ENCODE measurements at regions not wholly inside any gene's neighbourhood (a gene's known extent, or its start where the extent isn't known, plus 50 kb on each side); places are given as distances from the start of the nearest gene placed in this dataset.
"Not testable (repeated sequence)": the region's sequence is repeated elsewhere in the genome, so short reads cannot be mapped to it uniquely, and the experiment has no call there.

GRCh38 chr1:187714470-187714869 lies 885.7 kb downstream of the PLA2G4A start:
- Mint-ChIP-seq H3K27ac (no peak overlapping the region), H3K9me3 (peaks cover 20% of the 10 kb centered on the region), H3K27me3 (no peaks in the 10 kb centered on the region), H3K4me3 (no peak overlapping the region), H3K4me1 (ENCODE audit: low read depth) (no peaks in the 10 kb centered on the region), H3K36me3 (ENCODE audit: low read depth) (no peaks in the 10 kb centered on the region)
- intact Hi-C loops (cut with micrococcal nuclease): no loop called here

GRCh38 chr1:187715483-187715882 lies 886.7 kb downstream of the PLA2G4A start:
- H3K4me1 Mint-ChIP-seq (ENCODE audit: low read depth): no peaks in the 10 kb centered on the region
- intact Hi-C loops (cut with micrococcal nuclease): no loop called here
- H3K27me3 Mint-ChIP-seq: no peaks in the 10 kb centered on the region
- no peak overlapping the region for H3K4me3 Mint-ChIP-seq
- peaks cover 17% of the 10 kb centered on the region for H3K9me3 Mint-ChIP-seq
- no peak overlapping the region for H3K27ac Mint-ChIP-seq
- H3K36me3 Mint-ChIP-seq (ENCODE audit: low read depth): no peaks in the 10 kb centered on the region

- Mint-ChIP-seq H3K9me3 (peaks cover 12% of the 10 kb centered on the region), H3K36me3 (ENCODE audit: low read depth) (no peaks in the 10 kb centered on the region), H3K4me1 (ENCODE audit: low read depth) (no peaks in the 10 kb centered on the region), H3K27ac (no peak overlapping the region), H3K27me3 (no peaks in the 10 kb centered on the region), H3K4me3 (no peak overlapping the region)
- intact Hi-C loops (cut with micrococcal nuclease): no loop called here
These were observed 887.4 kb downstream of the PLA2G4A start for GRCh38 chr1:187716160-187716559.

GRCh38 chr1:187718527-187718926 lies 889.8 kb downstream of the PLA2G4A start:
- Mint-ChIP-seq H3K4me3 (no peak overlapping the region), H3K9me3 (no peaks in the 10 kb centered on the region), H3K4me1 (ENCODE audit: low read depth) (no peaks in the 10 kb centered on the region), H3K27me3 (no peaks in the 10 kb centered on the region), H3K36me3 (ENCODE audit: low read depth) (no peaks in the 10 kb centered on the region), H3K27ac (no peak overlapping the region)
- intact Hi-C loops (cut with micrococcal nuclease): no loop called here

GRCh38 chr1:187721216-187721615 lies 892.5 kb downstream of the PLA2G4A start:
- no peak overlapping the region for H3K27ac Mint-ChIP-seq
- no peaks in the 10 kb centered on the region for H3K9me3 Mint-ChIP-seq
- no peak overlapping the region for H3K4me3 Mint-ChIP-seq
- no peaks in the 10 kb centered on the region for H3K27me3 Mint-ChIP-seq
- H3K36me3 Mint-ChIP-seq (ENCODE audit: low read depth): no peaks in the 10 kb centered on the region
- intact Hi-C loops (cut with micrococcal nuclease): no loop called here
- H3K4me1 Mint-ChIP-seq (ENCODE audit: low read depth): no peaks in the 10 kb centered on the region

- Mint-ChIP-seq H3K27me3 (no peaks in the 10 kb centered on the region), H3K9me3 (no peaks in the 10 kb centered on the region), H3K36me3 (ENCODE audit: low read depth) (no peaks in the 10 kb centered on the region), H3K4me3 (no peak overlapping the region), H3K4me1 (ENCODE audit: low read depth) (no peaks in the 10 kb centered on the region), H3K27ac (no peak overlapping the region)
- intact Hi-C loops (cut with micrococcal nuclease): no loop called here
These were observed 896.5 kb downstream of the PLA2G4A start for GRCh38 chr1:187725216-187725615.

GRCh38 chr1:187733232-187733631 lies 904.5 kb downstream of the PLA2G4A start:
- H3K4me3 Mint-ChIP-seq: no peak overlapping the region
- intact Hi-C loops (cut with micrococcal nuclease): no loop called here
- no peaks in the 10 kb centered on the region for H3K4me1 Mint-ChIP-seq (ENCODE audit: low read depth)
- no peak overlapping the region for H3K27ac Mint-ChIP-seq
- peaks cover 21% of the 10 kb centered on the region for H3K9me3 Mint-ChIP-seq
- no peaks in the 10 kb centered on the region for H3K36me3 Mint-ChIP-seq (ENCODE audit: low read depth)
- no peaks in the 10 kb centered on the region for H3K27me3 Mint-ChIP-seq

GRCh38 chr1:187734427-187734826 lies 905.7 kb downstream of the PLA2G4A start:
- Mint-ChIP-seq H3K36me3 (ENCODE audit: low read depth) (no peaks in the 10 kb centered on the region), H3K27ac (no peak overlapping the region), H3K4me3 (no peak overlapping the region), H3K27me3 (no peaks in the 10 kb centered on the region), H3K4me1 (ENCODE audit: low read depth) (no peaks in the 10 kb centered on the region), H3K9me3 (peaks cover 21% of the 10 kb centered on the region)
- intact Hi-C loops (cut with micrococcal nuclease): no loop called here

GRCh38 chr1:187744665-187745064 lies 915.9 kb downstream of the PLA2G4A start:
- H3K27ac Mint-ChIP-seq: no peak overlapping the region
- no peaks in the 10 kb centered on the region for H3K9me3 Mint-ChIP-seq
- no peaks in the 10 kb centered on the region for H3K36me3 Mint-ChIP-seq (ENCODE audit: low read depth)
- intact Hi-C loops (cut with micrococcal nuclease): no loop called here
- no peaks in the 10 kb centered on the region for H3K27me3 Mint-ChIP-seq
- H3K4me1 Mint-ChIP-seq (ENCODE audit: low read depth): no peaks in the 10 kb centered on the region
- no peak overlapping the region for H3K4me3 Mint-ChIP-seq

- no peak overlapping the region for H3K27ac Mint-ChIP-seq
- H3K36me3 Mint-ChIP-seq (ENCODE audit: low read depth): no peaks in the 10 kb centered on the region
- H3K4me1 Mint-ChIP-seq (ENCODE audit: low read depth): no peaks in the 10 kb centered on the region
- no peak overlapping the region for H3K4me3 Mint-ChIP-seq
- H3K27me3 Mint-ChIP-seq: no peaks in the 10 kb centered on the region
- intact Hi-C loops (cut with micrococcal nuclease): no loop called here
- no peaks in the 10 kb centered on the region for H3K9me3 Mint-ChIP-seq
These were observed 926.8 kb downstream of the PLA2G4A start for GRCh38 chr1:187755536-187755935.

- H3K9me3 Mint-ChIP-seq; H3K4me3 Mint-ChIP-seq; H3K27me3 Mint-ChIP-seq; H3K27ac Mint-ChIP-seq; H3K4me1 Mint-ChIP-seq (ENCODE audit: low read depth); intact Hi-C loops (cut with micrococcal nuclease); H3K36me3 Mint-ChIP-seq (ENCODE audit: low read depth): not testable (repeated sequence)
These were observed 927.9 kb downstream of the PLA2G4A start for GRCh38 chr1:187756684-187757083.

- intact Hi-C loops (cut with micrococcal nuclease): no loop called here
- no peak overlapping the region for H3K27ac Mint-ChIP-seq
- no peaks in the 10 kb centered on the region for H3K27me3 Mint-ChIP-seq
- H3K4me1 Mint-ChIP-seq (ENCODE audit: low read depth): no peaks in the 10 kb centered on the region
- no peak overlapping the region for H3K4me3 Mint-ChIP-seq
- no peaks in the 10 kb centered on the region for H3K36me3 Mint-ChIP-seq (ENCODE audit: low read depth)
- H3K9me3 Mint-ChIP-seq: peaks cover 2% of the 10 kb centered on the region
These were observed 931.1 kb downstream of the PLA2G4A start for GRCh38 chr1:187759825-187760333.

GRCh38 chr1:187762118-187762517 lies 933.4 kb downstream of the PLA2G4A start:
- Mint-ChIP-seq H3K4me3 (no peak overlapping the region), H3K4me1 (ENCODE audit: low read depth) (no peaks in the 10 kb centered on the region), H3K9me3 (peaks cover 24% of the 10 kb centered on the region), H3K27me3 (no peaks in the 10 kb centered on the region), H3K36me3 (ENCODE audit: low read depth) (no peaks in the 10 kb centered on the region), H3K27ac (no peak overlapping the region)
- intact Hi-C loops (cut with micrococcal nuclease): no loop called here

GRCh38 chr1:187763465-187763864 lies 934.7 kb downstream of the PLA2G4A start:
- H3K27me3 Mint-ChIP-seq: no peaks in the 10 kb centered on the region
- H3K4me1 Mint-ChIP-seq (ENCODE audit: low read depth): no peaks in the 10 kb centered on the region
- peaks cover 37% of the 10 kb centered on the region for H3K9me3 Mint-ChIP-seq
- no peaks in the 10 kb centered on the region for H3K36me3 Mint-ChIP-seq (ENCODE audit: low read depth)
- H3K4me3 Mint-ChIP-seq: no peak overlapping the region
- intact Hi-C loops (cut with micrococcal nuclease): no loop called here
- H3K27ac Mint-ChIP-seq: no peak overlapping the region

GRCh38 chr1:187763976-187764375 lies 935.2 kb downstream of the PLA2G4A start:
- intact Hi-C loops (cut with micrococcal nuclease): no loop called here
- Mint-ChIP-seq H3K27ac (no peak overlapping the region), H3K36me3 (ENCODE audit: low read depth) (no peaks in the 10 kb centered on the region)

More at GRCh38 chr1:187763976-187764375, 935.2 kb downstream of the PLA2G4A start:
- Mint-ChIP-seq H3K27me3 (no peaks in the 10 kb centered on the region), H3K9me3 (peaks cover 41% of the 10 kb centered on the region), H3K4me3 (no peak overlapping the region), H3K4me1 (ENCODE audit: low read depth) (no peaks in the 10 kb centered on the region)

Data from dendritic cell treated with granulocyte-macrophage colony-stimulating factor and Interleukin-4, amounts not matched to agents 40 ng/mL and 50 ng/mL, for 4 days (primary cell).